ENCODE measurements at regions not wholly inside any gene's neighbourhood (a gene's known extent, or its start where the extent isn't known, plus 50 kb on each side); places are given as distances from the start of the nearest gene placed in this dataset.

- TF ChIP-seq POLR2A (IDR thresholded peaks at IDR 0.05), result no peak
- no peak for TF ChIP-seq CTCF (IDR thresholded peaks at IDR 0.05)
Measured at GRCh38 chr4:24656906-24657305, 72.6 kb upstream of the DHX15 start.
